WTC11 (cell line): ENCODE measurements at regions not wholly inside any gene's neighbourhood (a gene's known extent, or its start where the extent isn't known, plus 50 kb on each side); places are given as distances from the start of the nearest gene placed in this dataset.

ENCODE experiments used
- ATAC-seq: fragments of 200-7000 bp; cut with Tn5 transposase; 2 replicates; pipeline ENCODE4 v1.10.0; 2021; ENCODE audit warnings: mild to moderate bottlenecking, moderate library complexity
- CTCF ChIA-PET: fragments of 300-600 bp; sonication (Branson Sonifier 250); formaldehyde crosslinking; loops from one replicate; lab custom pipeline; 2021; ENCODE audit warnings: antibody characterized with exemption; lab: Charles Lee
- POLR2A ChIA-PET: fragments of 350-600 bp; sonication (Branson Sonifier 250); formaldehyde crosslinking; loops from one replicate; lab custom pipeline; 2021; ENCODE audit warnings: antibody characterized with exemption; lab: Charles Lee
- DNase-seq: peaks from one replicate; pipeline ENCODE4 v3.0.0; 2021; ENCODE audit warnings: low spot score
- H3K27ac Mint-ChIP-seq: 2 replicates; pipeline ENCODE4 v1.8.0; 2021; ENCODE audit warnings: mixed read lengths
- H3K27me3 Mint-ChIP-seq: 2 replicates; pipeline ENCODE4 v1.8.0; 2021; ENCODE audit warnings: low read depth, mild to moderate bottlenecking, moderate library complexity, mixed read lengths
- H3K36me3 Mint-ChIP-seq: 2 replicates; pipeline ENCODE4 v1.8.0; 2021; ENCODE audit warnings: mixed read lengths
- H3K4me1 Mint-ChIP-seq: 2 replicates; pipeline ENCODE4 v1.8.0; 2022; ENCODE audit warnings: mixed read lengths
- H3K4me3 Mint-ChIP-seq: 2 replicates; pipeline ENCODE4 v1.8.0; 2021; ENCODE audit warnings: mild to moderate bottlenecking, moderate library complexity, mixed read lengths
- H3K9me3 Mint-ChIP-seq: 2 replicates; pipeline ENCODE4 v1.8.0; 2021; ENCODE audit warnings: mixed read lengths
- AFF4 ChIP-seq: sonication (generic); formaldehyde crosslinking; IDR thresholded peaks from 2 replicates; pipeline ENCODE4 v1.8.1; 2023; ENCODE audit warnings: mild to moderate bottlenecking, missing genetic modification reagents, borderline replicate concordance
- E2F5 ChIP-seq: sonication (generic); formaldehyde crosslinking; IDR thresholded peaks from 2 replicates; pipeline ENCODE4 v1.8.1; 2022; ENCODE audit warnings: mild to moderate bottlenecking, moderate library complexity, missing genetic modification reagents
- ZNF317 ChIP-seq: sonication (generic); formaldehyde crosslinking; IDR thresholded peaks from 2 replicates; pipeline ENCODE4 v1.8.1; 2023; ENCODE audit warnings: low read depth, mild to moderate bottlenecking, moderate library complexity, missing genetic modification reagents, borderline replicate concordance

- no peak for TF ChIP-seq E2F5 (CRISPR knock-in tag)
- TF ChIP-seq AFF4 (CRISPR knock-in tag) = no peak
Observed at GRCh38 chr3:170637306-170637705, 51.4 kb upstream of the SLC7A14 start (continued).

DNA sequence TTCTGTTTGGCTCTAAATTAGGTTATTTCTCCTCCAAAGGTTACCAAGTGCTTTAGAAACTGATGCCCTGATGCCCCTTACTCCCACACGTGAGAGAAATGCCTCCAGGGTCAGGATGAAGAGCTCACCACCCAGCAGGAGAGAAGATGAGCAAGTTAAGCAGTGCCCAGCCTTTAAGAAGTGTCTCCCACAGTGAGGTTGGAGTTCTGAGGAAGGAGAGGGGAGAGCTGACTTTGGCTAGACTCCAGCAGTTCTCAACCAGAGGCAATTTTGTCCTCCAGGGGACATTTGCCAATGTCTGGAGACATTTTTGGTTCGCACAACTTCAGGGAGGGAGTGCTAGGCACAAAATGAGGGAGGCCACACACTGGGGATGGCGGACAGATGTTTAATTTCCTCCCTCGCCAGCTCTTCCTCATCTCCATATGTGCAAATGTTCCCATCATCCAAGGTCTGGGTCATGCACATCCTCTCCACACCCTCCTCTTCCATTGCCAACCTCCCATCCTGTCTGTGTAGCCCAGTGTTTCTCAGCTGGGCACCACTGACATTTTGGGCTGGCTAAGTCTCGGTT, 50.6 kb upstream of the SLC7A14 start:
- no peaks in the 10 kb centered on the region for H3K27me3 Mint-ChIP-seq
- no peaks in the 10 kb centered on the region for H3K9me3 Mint-ChIP-seq
- DNase-seq (no peak), ATAC-seq (no peak)
- H3K27ac Mint-ChIP-seq = no peak overlapping the region
- CTCF ChIA-PET = interaction anchor here (1.9 kb wide), 1 partner anchor 173 kb away, joined by 5 read pairs; no protein-coding TSS in a partner anchor
- TF ChIP-seq ZNF317 (CRISPR knock-in tag) = no peak
- H3K4me3 Mint-ChIP-seq = no peak overlapping the region
- peaks cover 9% of the 10 kb centered on the region for H3K4me1 Mint-ChIP-seq
- no peaks in the 10 kb centered on the region for H3K36me3 Mint-ChIP-seq
- POLR2A ChIA-PET = no interaction called here
